GM21390 (cell line): ENCODE measurements at regions not wholly inside any gene's neighbourhood (a gene's known extent, or its start where the extent isn't known, plus 50 kb on each side); places are given as distances from the start of the nearest gene placed in this dataset.

Source experiments
- ATAC-seq: cut with Tn5 transposase; IDR thresholded peaks from one replicate; pipeline ENCODE4 v1.9.1; 2021; ENCODE audit not compliant: unreplicated experiment

DNA sequence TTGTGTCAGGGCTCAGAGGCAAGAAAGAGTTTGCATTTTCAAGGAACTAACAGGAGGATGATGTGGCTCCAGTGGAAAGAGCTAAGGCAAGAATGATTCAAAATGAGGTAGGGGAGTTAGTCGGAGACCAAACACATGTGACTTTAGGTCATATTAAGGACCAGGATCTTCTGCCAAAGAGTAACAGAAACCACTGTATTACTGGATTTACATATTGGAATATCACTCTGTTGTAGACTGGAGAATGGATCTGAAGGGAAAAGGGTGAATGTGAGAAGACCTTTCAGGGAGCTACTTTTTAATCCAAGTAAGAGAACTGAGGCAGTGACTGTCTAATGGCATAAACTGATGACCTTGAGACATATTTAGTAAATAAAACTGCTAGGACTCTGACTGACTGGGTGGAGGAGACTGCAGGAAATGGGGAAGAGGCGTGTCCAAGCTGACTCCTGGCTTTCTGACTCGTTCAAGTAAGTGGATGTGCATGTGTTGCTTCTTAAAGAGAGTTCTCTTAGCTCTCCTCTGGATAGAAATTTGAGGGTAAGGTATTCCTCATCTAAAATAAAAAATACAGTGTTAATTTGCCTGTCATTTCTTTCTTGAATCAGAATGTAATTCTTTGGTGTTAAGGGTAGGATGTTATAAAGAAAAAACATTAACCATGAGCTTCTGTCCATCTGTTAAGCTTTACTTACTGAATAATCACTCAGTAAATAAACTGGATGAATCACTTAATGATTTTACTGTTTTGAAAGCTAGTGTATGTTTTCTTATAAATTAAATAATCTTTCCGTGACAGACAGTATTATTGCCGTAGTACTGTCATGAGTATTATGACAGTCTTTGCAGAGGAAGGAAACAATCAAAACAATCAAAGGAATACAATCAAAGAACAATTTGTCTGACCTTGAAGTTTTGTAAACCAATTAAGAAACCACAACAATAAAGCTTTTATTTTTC lies 58.3 kb upstream of the CFAP20DC start:
- no peak for ATAC-seq

DNA sequence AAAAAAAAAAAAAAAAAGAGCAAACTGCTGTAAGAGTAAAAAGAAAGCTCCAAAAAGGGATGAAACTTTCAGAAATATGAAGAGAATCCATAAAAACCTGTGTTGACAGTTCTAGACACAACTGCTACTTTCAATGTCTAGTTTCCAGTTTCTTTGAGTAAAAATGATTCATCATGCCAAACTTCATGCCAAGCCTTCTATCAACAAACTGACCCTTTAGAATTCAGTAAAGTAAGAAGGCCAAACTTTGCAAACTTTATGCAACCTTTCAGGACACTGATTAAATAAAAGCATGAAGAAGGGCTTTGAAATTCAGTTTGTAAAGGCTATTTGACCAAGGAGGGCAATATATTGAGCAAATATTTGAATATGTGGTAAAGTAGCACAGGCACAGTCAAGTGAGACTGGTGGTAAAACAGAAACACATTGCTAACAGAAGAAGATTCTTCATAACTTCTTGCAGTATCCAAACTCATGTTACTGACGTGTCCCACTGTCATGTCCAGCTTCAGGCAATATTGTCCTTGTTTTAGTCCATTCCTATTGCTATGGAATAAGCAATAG lies 56.3 kb upstream of the CFAP20DC start:
- no peak for ATAC-seq

DNA sequence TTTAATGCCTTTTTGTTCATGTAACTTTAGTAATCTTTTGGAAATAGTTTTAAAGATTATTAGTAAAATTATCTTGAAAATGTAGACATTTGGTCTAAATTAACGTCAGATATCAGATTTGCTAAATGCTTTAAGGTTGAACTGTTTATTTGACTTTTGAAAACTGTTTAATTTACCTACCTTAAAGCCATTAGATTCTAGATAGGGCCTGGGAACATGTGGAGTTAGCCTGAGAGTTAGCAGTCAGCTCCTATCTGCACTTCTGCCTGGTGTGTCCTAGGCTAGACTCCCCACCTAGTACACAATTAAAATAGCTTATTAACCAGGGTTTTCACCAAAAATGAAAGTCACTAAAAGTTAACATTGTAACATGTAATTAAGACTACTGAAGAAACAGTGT lies 53.7 kb upstream of the CFAP20DC start:
- no peak for ATAC-seq

DNA sequence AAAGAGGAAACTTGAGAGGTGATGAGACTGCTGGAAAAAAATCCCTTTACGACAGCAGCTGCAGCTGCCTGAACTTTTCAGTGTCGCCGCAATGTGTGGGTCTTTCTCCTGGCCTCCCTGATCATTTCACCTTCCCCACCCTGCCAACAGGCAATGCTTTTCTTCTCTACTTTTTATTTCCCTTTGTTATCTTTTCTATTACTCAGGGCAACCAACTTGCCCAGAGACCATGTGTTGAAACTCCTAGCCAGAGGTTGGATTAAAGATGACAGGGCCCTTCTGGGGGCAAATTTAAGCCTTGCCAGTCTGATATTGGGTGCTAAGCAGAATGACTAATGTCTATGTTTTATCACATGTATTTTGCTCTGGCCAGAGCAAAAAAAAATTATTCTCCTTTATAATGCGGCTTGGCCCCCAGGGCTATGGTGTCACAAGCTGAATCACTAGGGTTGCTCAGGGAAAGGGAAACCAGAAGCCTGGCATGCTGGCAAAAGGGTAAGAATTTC lies 51.5 kb upstream of the CFAP20DC start:
- no peak for ATAC-seq
